ENCODE measurements at regions not wholly inside any gene's neighbourhood (a gene's known extent, or its start where the extent isn't known, plus 50 kb on each side); places are given as distances from the start of the nearest gene placed in this dataset.
"Not testable (repeated sequence)": the region's sequence is repeated elsewhere in the genome, so short reads cannot be mapped to it uniquely, and the experiment has no call there.

DNA sequence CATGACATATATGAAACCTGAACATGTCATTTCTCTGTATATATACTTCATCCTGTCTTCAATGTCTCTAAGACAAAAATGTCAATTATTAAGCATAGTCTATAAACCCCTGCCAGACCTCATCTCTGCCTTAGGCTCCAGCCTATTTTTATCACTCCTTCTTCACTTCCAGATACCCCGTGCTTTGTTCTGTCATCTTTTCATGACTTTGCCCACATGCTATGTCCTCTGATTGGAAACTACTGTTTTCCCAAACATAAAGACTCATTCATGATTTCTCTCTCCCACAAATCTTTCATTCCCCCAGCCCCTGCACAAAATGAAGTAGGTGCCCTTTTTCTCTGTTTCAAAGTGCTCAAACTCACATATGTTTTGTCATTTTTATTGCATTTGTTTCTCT is 1503.9 kb downstream of the DPP10 start:
- no peak for DNase-seq (ENCODE audit: low read depth)
- TF ChIP-seq, protein P1, sequence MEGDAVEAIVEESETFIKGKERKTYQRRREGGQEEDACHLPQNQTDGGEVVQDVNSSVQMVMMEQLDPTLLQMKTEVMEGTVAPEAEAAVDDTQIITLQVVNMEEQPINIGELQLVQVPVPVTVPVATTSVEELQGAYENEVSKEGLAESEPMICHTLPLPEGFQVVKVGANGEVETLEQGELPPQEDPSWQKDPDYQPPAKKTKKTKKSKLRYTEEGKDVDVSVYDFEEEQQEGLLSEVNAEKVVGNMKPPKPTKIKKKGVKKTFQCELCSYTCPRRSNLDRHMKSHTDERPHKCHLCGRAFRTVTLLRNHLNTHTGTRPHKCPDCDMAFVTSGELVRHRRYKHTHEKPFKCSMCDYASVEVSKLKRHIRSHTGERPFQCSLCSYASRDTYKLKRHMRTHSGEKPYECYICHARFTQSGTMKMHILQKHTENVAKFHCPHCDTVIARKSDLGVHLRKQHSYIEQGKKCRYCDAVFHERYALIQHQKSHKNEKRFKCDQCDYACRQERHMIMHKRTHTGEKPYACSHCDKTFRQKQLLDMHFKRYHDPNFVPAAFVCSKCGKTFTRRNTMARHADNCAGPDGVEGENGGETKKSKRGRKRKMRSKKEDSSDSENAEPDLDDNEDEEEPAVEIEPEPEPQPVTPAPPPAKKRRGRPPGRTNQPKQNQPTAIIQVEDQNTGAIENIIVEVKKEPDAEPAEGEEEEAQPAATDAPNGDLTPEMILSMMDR (IDR thresholded peaks at IDR 0.05; ENCODE audit: low read depth, low read length, missing control alignments): no peak
- in situ Hi-C loops (cut with HindIII; ENCODE audit: low sequenced_read_pairs): no loop called here
- H3K4me3 ChIP-seq (ENCODE audit: low read depth, low read length): no peak overlapping the region

DNA sequence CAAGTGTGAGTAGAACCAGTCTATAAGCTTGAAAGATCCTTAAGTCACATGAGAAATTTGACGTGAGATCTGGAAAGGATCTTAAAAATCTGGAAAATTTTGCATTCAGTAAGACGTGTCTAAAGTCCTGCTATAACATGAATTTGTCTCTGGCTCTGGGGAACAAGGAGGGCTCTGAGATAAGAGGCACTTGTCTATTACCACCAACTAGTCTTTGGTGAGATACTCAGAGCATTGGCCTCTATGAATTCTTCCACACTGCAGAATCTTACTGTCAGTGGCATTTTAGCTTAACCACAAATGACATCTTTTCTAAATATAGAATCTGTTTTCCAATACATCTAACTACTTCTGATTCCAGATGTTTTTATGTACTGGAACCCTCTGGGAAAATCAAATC is 1504.5 kb downstream of the DPP10 start:
- no peak for DNase-seq (ENCODE audit: low read depth)
- in situ Hi-C loops (cut with HindIII; ENCODE audit: low sequenced_read_pairs): no loop called here
- no peak overlapping the region for H3K4me3 ChIP-seq (ENCODE audit: low read depth, low read length)
- TF ChIP-seq, protein P1 (IDR thresholded peaks at IDR 0.05; ENCODE audit: low read depth, low read length, missing control alignments): no peak

DNA sequence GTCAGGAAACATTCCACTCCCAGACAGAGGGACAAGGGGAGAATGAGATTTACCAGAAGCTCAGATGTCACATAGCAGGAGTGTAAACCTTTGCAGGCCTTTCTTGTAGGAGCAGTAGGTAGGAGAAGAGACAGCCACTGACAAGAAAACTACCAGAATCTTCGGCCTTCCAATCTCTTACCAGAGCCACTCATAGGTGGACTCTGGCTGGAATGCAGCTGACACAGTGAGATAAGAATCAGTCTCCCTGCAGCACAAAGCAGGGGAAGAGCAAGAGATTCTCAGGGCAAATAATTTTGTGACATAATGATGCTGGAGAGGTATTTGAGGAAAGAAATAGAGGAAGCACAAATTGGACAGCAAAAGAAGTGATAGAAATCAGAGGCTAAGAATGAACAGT is 1534.5 kb downstream of the DPP10 start:
- DNase-seq (ENCODE audit: low read depth): no peak
- TF ChIP-seq, protein P1 (IDR thresholded peaks at IDR 0.05; ENCODE audit: low read depth, low read length, missing control alignments): no peak
- no peak overlapping the region for H3K4me3 ChIP-seq (ENCODE audit: low read depth, low read length)
- in situ Hi-C loops (cut with HindIII; ENCODE audit: low sequenced_read_pairs): no loop called here

DNA sequence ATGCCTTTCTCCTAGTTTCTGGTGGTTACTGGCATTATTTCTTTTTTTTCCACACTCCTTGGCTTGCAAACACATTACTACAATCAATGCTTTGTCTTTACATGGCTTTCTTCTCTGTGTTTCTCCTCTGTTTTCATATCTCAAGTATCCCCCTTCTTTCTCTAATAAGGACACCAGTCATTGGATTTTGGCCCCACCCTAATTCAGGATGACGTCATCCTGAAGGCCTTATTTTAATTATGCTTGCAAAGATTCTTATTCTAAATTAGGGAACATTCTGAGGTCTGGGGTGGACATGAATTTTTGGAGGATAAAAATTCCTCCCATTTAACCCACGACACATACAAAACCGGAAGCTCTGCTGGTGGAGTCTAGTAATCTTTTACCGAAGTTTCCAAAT is 1556.6 kb downstream of the DPP10 start:
- in situ Hi-C loops (cut with HindIII; ENCODE audit: low sequenced_read_pairs): no loop called here
- TF ChIP-seq, protein P1 (IDR thresholded peaks at IDR 0.05; ENCODE audit: low read depth, low read length, missing control alignments): no peak
- no peak for DNase-seq (ENCODE audit: low read depth)
- H3K4me3 ChIP-seq (ENCODE audit: low read depth, low read length): no peak overlapping the region

DNA sequence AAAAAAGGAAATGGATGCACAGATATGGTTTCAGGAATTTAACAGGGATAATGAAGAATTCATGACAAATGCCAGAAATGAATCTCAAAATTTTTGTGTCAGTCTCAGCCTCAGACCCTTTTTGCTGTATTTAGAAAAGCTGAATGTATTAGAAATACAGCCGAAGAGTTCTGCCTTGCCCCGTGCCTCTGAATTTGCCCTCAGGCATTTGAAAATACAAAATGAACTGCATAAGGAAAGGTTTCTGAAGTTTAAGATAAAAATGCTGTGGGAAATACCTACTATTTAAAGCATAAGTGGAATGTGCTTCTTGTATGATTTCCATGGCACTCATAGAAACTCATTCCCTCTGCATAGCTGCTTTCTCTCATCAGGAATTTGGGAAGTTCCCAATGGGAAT is 1580.6 kb downstream of the DPP10 start:
- TF ChIP-seq, protein P1 (IDR thresholded peaks at IDR 0.05; ENCODE audit: low read depth, low read length, missing control alignments): no peak
- H3K4me3 ChIP-seq (ENCODE audit: low read depth, low read length): no peak overlapping the region
- in situ Hi-C loops (cut with HindIII; ENCODE audit: low sequenced_read_pairs): no loop called here
- no peak for DNase-seq (ENCODE audit: low read depth)

DNA sequence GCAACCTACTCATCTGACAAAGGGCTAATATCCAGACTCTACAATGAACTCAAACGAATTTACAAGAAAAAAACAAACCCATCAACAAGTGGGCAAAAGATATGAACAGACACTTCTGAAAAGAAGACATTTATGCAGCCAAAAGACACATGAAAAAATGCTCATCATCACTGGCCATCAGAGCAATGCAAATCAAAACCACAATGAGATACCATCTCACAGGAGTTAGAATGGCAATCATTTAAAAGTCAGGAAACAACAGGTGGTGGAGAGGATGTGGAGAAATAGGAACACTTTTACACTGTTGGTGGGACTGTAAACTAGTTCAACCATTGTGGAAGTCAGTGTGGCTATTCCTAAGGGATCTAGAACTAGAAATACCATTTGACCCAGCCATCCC is 1596.3 kb downstream of the DPP10 start:
- DNase-seq (ENCODE audit: low read depth); H3K4me3 ChIP-seq (ENCODE audit: low read depth, low read length); in situ Hi-C loops (cut with HindIII; ENCODE audit: low sequenced_read_pairs): not testable (repeated sequence)

DNA sequence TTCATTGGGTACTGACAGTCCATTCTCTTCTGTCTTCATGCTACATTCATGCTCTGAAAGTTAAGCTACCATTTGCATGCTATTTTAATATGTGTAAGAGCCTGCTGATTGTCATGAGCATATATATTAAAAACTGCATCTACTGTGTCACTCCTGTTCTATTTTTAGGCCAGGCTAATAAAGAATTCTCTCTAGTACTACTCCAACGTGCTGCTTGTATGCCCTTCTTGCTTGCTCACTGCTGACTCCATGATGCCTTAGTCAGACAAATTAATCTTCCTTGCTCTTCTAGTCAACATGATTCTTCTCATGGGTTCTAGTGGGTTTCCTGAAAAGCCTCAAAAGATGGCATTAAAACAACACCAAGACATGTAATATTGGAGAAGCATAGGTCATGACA is 1600.1 kb downstream of the DPP10 start:
- H3K4me3 ChIP-seq (ENCODE audit: low read depth, low read length): no peak overlapping the region
- TF ChIP-seq, protein P1 (IDR thresholded peaks at IDR 0.05; ENCODE audit: low read depth, low read length, missing control alignments): no peak
- in situ Hi-C loops (cut with HindIII; ENCODE audit: low sequenced_read_pairs): no loop called here
- DNase-seq (ENCODE audit: low read depth): no peak

All from astrocyte of the cerebellum (primary cell).